Trophoblast cell (in vitro differentiated cells and primary cell): ENCODE measurements at regions not wholly inside any gene's neighbourhood (a gene's known extent, or its start where the extent isn't known, plus 50 kb on each side); places are given as distances from the start of the nearest gene placed in this dataset.

ENCODE experiments used
- DNase-seq, 2 donors: peaks; one replicate each; pipeline ENCODE4 v3.0.0-alpha.2; 2016
- H2AFZ ChIP-seq: 2 replicates; pipeline ENCODE4 v1.6.1; 2013; ENCODE audit warnings: low read length, moderate library complexity, mild to moderate bottlenecking; ENCODE audit not compliant: insufficient read depth, poor library complexity
- H2AK5ac ChIP-seq: 2 replicates; pipeline ENCODE4 v1.6.1; 2013; ENCODE audit warnings: mild to moderate bottlenecking, low read length
- H2BK120ac ChIP-seq: 2 replicates; pipeline ENCODE4 v1.6.1; 2013; ENCODE audit warnings: low read length, mild to moderate bottlenecking, moderate library complexity; ENCODE audit not compliant: insufficient read depth, poor library complexity
- H2BK12ac ChIP-seq: 2 replicates; pipeline ENCODE4 v1.6.1; 2013; ENCODE audit warnings: mild to moderate bottlenecking, low read length, moderate library complexity
- H2BK5ac ChIP-seq: 2 replicates; pipeline ENCODE4 v1.6.1; 2013; ENCODE audit warnings: low read length, low read depth, moderate library complexity, mild to moderate bottlenecking; ENCODE audit not compliant: poor library complexity
- H3K14ac ChIP-seq: 2 replicates; pipeline ENCODE4 v1.6.1; 2013; ENCODE audit warnings: mild to moderate bottlenecking, low read length
- H3K18ac ChIP-seq: 2 replicates; pipeline ENCODE4 v1.6.1; 2013; ENCODE audit warnings: mild to moderate bottlenecking, low read length
- H3K23ac ChIP-seq: 2 replicates; pipeline ENCODE4 v1.6.1; 2013; ENCODE audit warnings: low read length
- H3K27ac ChIP-seq: 2 replicates; pipeline ENCODE4 v1.5.1; 2013; ENCODE audit warnings: low read depth, mild to moderate bottlenecking, inconsistent platforms, low read length, moderate library complexity
- H3K27me3 ChIP-seq: 2 replicates; pipeline ENCODE4 v1.6.1; 2013; ENCODE audit warnings: inconsistent platforms, mild to moderate bottlenecking, low read length, moderate library complexity; ENCODE audit not compliant: insufficient read depth
- H3K36me3 ChIP-seq, 2 experiments: 1 replicate in 1 of 2; 2 replicates in 1 of 2; pipeline ENCODE4 v1.6.1; 2013; ENCODE audit warnings: low read length in 2 of 2, mild to moderate bottlenecking in 2 of 2, moderate library complexity in 1 of 2; ENCODE audit not compliant: insufficient read depth in 2 of 2, control insufficient read depth in 1 of 2
- H3K4ac ChIP-seq: 2 replicates; pipeline ENCODE4 v1.6.1; 2013; ENCODE audit warnings: low read depth, mild to moderate bottlenecking, low read length, moderate library complexity
- H3K4me1 ChIP-seq, 2 experiments: 1 replicate in 1 of 2; 2 replicates in 1 of 2; pipeline ENCODE4 v1.6.1; 2013; ENCODE audit warnings: low read length in 2 of 2, mild to moderate bottlenecking in 2 of 2, moderate library complexity in 1 of 2; ENCODE audit not compliant: insufficient read depth in 2 of 2, control insufficient read depth in 1 of 2
- H3K4me2 ChIP-seq: 2 replicates; pipeline ENCODE4 v1.6.1; 2013; ENCODE audit warnings: inconsistent platforms, mild to moderate bottlenecking, low read length, moderate library complexity
- H3K4me3 ChIP-seq: 2 replicates; pipeline ENCODE4 v1.5.1; 2013; ENCODE audit warnings: mild to moderate bottlenecking, low read depth, low read length, inconsistent platforms
- H3K79me1 ChIP-seq: one replicate; pipeline ENCODE4 v1.6.1; 2013; ENCODE audit warnings: low read length
- H3K79me2 ChIP-seq: 2 replicates; pipeline ENCODE4 v1.6.1; 2013; ENCODE audit warnings: low read length, mild to moderate bottlenecking; ENCODE audit not compliant: control insufficient read depth, insufficient read depth, poor library complexity
- H3K9ac ChIP-seq: 2 replicates; pipeline ENCODE4 v1.6.1; 2013; ENCODE audit warnings: mild to moderate bottlenecking, low read length
- H3K9me3 ChIP-seq: 2 replicates; pipeline ENCODE4 v1.6.1; 2013; ENCODE audit warnings: low read depth, mild to moderate bottlenecking, control low read depth, inconsistent platforms, low read length; ENCODE audit not compliant: insufficient read depth
- H4K12ac ChIP-seq: 2 replicates; pipeline ENCODE4 v1.6.1; 2013; ENCODE audit warnings: low read depth, mild to moderate bottlenecking, low read length, moderate library complexity
- H4K8ac ChIP-seq: 2 replicates; pipeline ENCODE4 v1.6.1; 2013; ENCODE audit warnings: low read depth, mild to moderate bottlenecking, low read length, moderate library complexity
- H4K91ac ChIP-seq: one replicate; pipeline ENCODE4 v1.6.1; 2013; ENCODE audit warnings: low read depth, mild to moderate bottlenecking, low read length, moderate library complexity
- WGBS: extraction: QIAGEN DNeasy Blood & Tissue Kit; methylation state at CpG from one replicate; pipeline ENCODE4 v1.1.7; 2013; ENCODE audit warnings: missing lambda C conversion rate; ENCODE audit not compliant: insufficient read length, insufficient coverage; ENCODE audit errors: extremely low coverage; 5-methylcytosine and 5-hydroxymethylcytosine counted together

GRCh38 chr7:101698964-101699363 lies 69.9 kb upstream of the MYL10 start:
- Histone ChIP-seq H3K9ac (no peak overlapping the region), H3K18ac (no peak overlapping the region), H3K79me1 (no peaks in the 10 kb centered on the region), H3K4ac (no peak overlapping the region), H3K9me3 (peaks cover 11% of the 10 kb centered on the region), H3K4me2 (no peak overlapping the region), H2AK5ac (no peak overlapping the region), H2BK12ac (no peak overlapping the region), H3K79me2 (no peaks in the 10 kb centered on the region), H3K23ac (no peak overlapping the region), H3K14ac (no peak overlapping the region), H2BK120ac (no peak overlapping the region), H3K36me3 (no peaks in the 10 kb centered on the region), H3K4me1 (no peaks in the 10 kb centered on the region), H3K4me3 (peak overlapping the region; percentile 6), H3K27ac (no peak overlapping the region), H2AFZ (no peak overlapping the region), H4K12ac (no peak overlapping the region), H2BK5ac (no peak overlapping the region), H4K8ac (no peak overlapping the region), H4K91ac (no peak overlapping the region), H3K27me3 (no peaks in the 10 kb centered on the region)
- DNase-seq, result no peak
- no CpG with 5 or more reads among the region's 11 CpGs for WGBS

GRCh38 chr7:101699399-101699798 lies 70.3 kb upstream of the MYL10 start:
- Histone ChIP-seq H3K36me3 (no peaks in the 10 kb centered on the region), H2BK5ac (no peak overlapping the region), H3K27me3 (no peaks in the 10 kb centered on the region), H3K4me1 (no peaks in the 10 kb centered on the region), H2AK5ac (no peak overlapping the region), H3K9ac (no peak overlapping the region), H4K12ac (no peak overlapping the region), H3K4me2 (no peak overlapping the region), H3K14ac (no peak overlapping the region), H2AFZ (no peak overlapping the region), H3K79me2 (no peaks in the 10 kb centered on the region), H2BK12ac (no peak overlapping the region), H3K79me1 (no peaks in the 10 kb centered on the region), H3K4ac (no peak overlapping the region), H3K4me3 (peak overlapping the region; percentile 6), H3K9me3 (peaks cover 11% of the 10 kb centered on the region), H3K27ac (no peak overlapping the region), H4K91ac (no peak overlapping the region), H4K8ac (no peak overlapping the region), H3K23ac (no peak overlapping the region), H3K18ac (no peak overlapping the region), H2BK120ac (no peak overlapping the region)
- WGBS, result no CpG with 5 or more reads among the region's 3 CpGs
- DNase-seq, result no peak

- H3K27me3 ChIP-seq, result no peaks in the 10 kb centered on the region
- H3K14ac ChIP-seq, result no peak overlapping the region
- H4K8ac ChIP-seq, result no peak overlapping the region
- H3K36me3 ChIP-seq, result no peaks in the 10 kb centered on the region
- no peak overlapping the region for H2AFZ ChIP-seq
- no peak overlapping the region for H2BK120ac ChIP-seq
- peaks cover 11% of the 10 kb centered on the region for H3K9me3 ChIP-seq
- H3K4me1 ChIP-seq, result no peaks in the 10 kb centered on the region
- no peaks in the 10 kb centered on the region for H3K79me2 ChIP-seq
- no peak overlapping the region for H3K4me3 ChIP-seq
- H3K4ac ChIP-seq, result no peak overlapping the region
- no peaks in the 10 kb centered on the region for H3K79me1 ChIP-seq
- no peak overlapping the region for H3K9ac ChIP-seq
- no peak overlapping the region for H3K18ac ChIP-seq
- no peak overlapping the region for H3K27ac ChIP-seq
- H4K91ac ChIP-seq, result no peak overlapping the region
- no peak overlapping the region for H2BK12ac ChIP-seq
- no peak overlapping the region for H2BK5ac ChIP-seq
- H3K4me2 ChIP-seq, result no peak overlapping the region
- DNase-seq, result peak in 1 of 2 donors; percentile 26
- WGBS, result no CpG with 5 or more reads among the region's 28 CpGs
- H4K12ac ChIP-seq, result no peak overlapping the region
- no peak overlapping the region for H2AK5ac ChIP-seq
- H3K23ac ChIP-seq, result no peak overlapping the region
Observed at GRCh38 chr7:101699881-101700823, 71.1 kb upstream of the MYL10 start.

GRCh38 chr7:101701153-101701794 lies 72.2 kb upstream of the MYL10 start:
- no peaks in the 10 kb centered on the region for H3K27me3 ChIP-seq
- no peak overlapping the region for H2BK120ac ChIP-seq
- H2BK5ac ChIP-seq, result no peak overlapping the region
- H2BK12ac ChIP-seq, result no peak overlapping the region
- H3K36me3 ChIP-seq, result no peaks in the 10 kb centered on the region
- H3K4ac ChIP-seq, result no peak overlapping the region
- H3K9me3 ChIP-seq, result peaks cover 11% of the 10 kb centered on the region
- no CpG with 5 or more reads among the region's 13 CpGs for WGBS
- no peak overlapping the region for H3K9ac ChIP-seq
- H3K14ac ChIP-seq, result no peak overlapping the region
- H3K23ac ChIP-seq, result no peak overlapping the region
- no peak overlapping the region for H4K91ac ChIP-seq
- H2AK5ac ChIP-seq, result no peak overlapping the region
- no peaks in the 10 kb centered on the region for H3K79me1 ChIP-seq
- peak overlapping the region; percentile 18 for H3K4me3 ChIP-seq
- H3K27ac ChIP-seq, result no peak overlapping the region
- no peak for DNase-seq
- no peaks in the 10 kb centered on the region for H3K79me2 ChIP-seq
- H4K8ac ChIP-seq, result no peak overlapping the region
- no peaks in the 10 kb centered on the region for H3K4me1 ChIP-seq
- H2AFZ ChIP-seq, result no peak overlapping the region
- H3K18ac ChIP-seq, result no peak overlapping the region
- no peak overlapping the region for H3K4me2 ChIP-seq
- H4K12ac ChIP-seq, result no peak overlapping the region
